ENCODE measurements at regions not wholly inside any gene's neighbourhood (a gene's known extent, or its start where the extent isn't known, plus 50 kb on each side); places are given as distances from the start of the nearest gene placed in this dataset.

- no peak overlapping the region for H3K4me3 ChIP-seq (ENCODE audit: low read depth, low read length)
- TF ChIP-seq CTCF (IDR thresholded peaks at IDR 0.05; ENCODE audit: low read depth, low read length) = no peak
Observed at GRCh38 chr14:48983351-48983888, 602.8 kb downstream of the RPS29 start.

DNA sequence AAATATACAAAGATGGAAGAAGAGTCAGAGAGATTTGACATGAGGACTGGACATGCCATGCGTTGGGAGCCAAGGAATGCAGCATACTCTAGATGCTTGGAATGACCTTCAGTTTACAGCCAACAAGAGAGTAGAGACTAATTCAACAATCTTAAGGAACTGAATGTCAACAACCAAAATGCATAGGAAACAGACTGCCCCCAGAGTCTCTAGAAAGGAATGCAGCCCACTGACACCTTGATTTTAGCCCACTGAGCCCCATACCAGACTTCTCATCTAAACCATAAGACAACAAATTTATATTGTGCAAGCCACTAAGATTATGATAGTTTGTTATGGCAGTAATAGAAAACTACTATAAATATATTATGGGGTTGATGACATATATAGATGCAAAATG lies 611.2 kb downstream of the RPS29 start:
- no peak overlapping the region for H3K4me3 ChIP-seq (ENCODE audit: low read depth, low read length)
- no peak for TF ChIP-seq CTCF (IDR thresholded peaks at IDR 0.05; ENCODE audit: low read depth, low read length)

- no peak overlapping the region for H3K4me3 ChIP-seq (ENCODE audit: low read depth, low read length)
- no peak for TF ChIP-seq CTCF (IDR thresholded peaks at IDR 0.05; ENCODE audit: low read depth, low read length)
Observed at GRCh38 chr14:48973151-48973550, 613.0 kb downstream of the RPS29 start.

DNA sequence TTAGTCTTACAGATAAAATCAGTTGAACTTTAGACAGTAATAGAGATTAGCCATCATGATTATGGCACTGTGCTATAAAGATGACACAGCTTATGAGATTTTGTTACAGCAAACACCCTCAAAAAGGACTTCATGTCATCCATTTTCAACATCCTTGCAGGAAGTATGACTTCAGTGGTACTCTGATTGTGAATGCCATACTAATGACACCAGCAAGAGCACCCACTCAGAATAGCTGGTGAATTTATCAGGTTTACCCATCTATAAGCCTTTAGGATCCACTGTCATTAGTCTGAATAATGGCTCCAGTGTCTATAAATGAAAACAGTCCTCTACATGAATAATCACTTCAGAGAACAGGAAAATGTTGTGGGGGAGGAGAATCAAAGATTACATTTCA lies 615.2 kb downstream of the RPS29 start:
- TF ChIP-seq CTCF (IDR thresholded peaks at IDR 0.05; ENCODE audit: low read depth, low read length) = no peak
- no peak overlapping the region for H3K4me3 ChIP-seq (ENCODE audit: low read depth, low read length)

DNA sequence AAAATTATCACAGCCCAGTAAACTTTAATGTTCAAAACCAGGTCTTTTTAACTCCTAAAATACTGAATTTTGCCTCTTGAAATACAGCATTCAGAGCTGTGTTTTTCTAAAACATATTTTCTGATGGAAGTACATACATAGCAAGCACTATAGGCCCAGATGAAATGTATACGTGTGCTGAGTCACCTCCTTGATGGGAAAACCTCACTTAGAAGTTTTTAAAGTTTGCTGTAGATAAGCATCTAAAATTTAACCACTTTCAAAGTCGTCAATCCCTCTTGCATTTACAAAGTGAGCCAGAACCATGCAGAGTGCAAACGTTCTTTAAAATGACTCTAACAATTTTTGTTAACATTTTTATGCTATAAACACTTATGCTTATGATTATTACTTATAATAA lies 618.8 kb downstream of the RPS29 start:
- H3K4me3 ChIP-seq (ENCODE audit: low read depth, low read length) = no peak overlapping the region
- no peak for TF ChIP-seq CTCF (IDR thresholded peaks at IDR 0.05; ENCODE audit: low read depth, low read length)

- TF ChIP-seq CTCF (IDR thresholded peaks at IDR 0.05; ENCODE audit: low read depth, low read length) = no peak
- H3K4me3 ChIP-seq (ENCODE audit: low read depth, low read length) = no peak overlapping the region
Observed at GRCh38 chr14:48963231-48963790, 622.9 kb downstream of the RPS29 start.

DNA sequence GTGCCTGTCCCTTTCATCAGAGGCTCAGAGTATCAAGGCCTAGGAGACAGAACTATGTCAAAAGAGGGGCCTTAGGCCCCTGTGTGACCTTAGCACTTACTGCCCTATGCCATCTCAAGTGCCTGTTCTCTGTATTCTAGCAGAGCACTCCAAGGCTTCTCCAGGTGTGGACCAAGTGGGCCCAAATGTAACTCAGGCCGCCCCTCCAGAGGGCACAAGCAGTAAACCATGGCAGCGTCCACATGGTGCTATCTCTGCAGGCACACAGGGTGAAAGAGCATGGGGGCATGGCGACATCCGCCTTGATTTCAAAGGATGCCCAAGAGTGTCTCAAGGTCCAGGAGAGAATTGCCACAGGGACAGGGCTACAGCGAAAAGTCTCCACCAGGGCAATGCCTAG lies 628.7 kb downstream of the RPS29 start:
- H3K4me3 ChIP-seq (ENCODE audit: low read depth, low read length) = no peak overlapping the region
- no peak for TF ChIP-seq CTCF (IDR thresholded peaks at IDR 0.05; ENCODE audit: low read depth, low read length)
